ENCODE measurements at regions not wholly inside any gene's neighbourhood (a gene's known extent, or its start where the extent isn't known, plus 50 kb on each side); places are given as distances from the start of the nearest gene placed in this dataset.

DNA sequence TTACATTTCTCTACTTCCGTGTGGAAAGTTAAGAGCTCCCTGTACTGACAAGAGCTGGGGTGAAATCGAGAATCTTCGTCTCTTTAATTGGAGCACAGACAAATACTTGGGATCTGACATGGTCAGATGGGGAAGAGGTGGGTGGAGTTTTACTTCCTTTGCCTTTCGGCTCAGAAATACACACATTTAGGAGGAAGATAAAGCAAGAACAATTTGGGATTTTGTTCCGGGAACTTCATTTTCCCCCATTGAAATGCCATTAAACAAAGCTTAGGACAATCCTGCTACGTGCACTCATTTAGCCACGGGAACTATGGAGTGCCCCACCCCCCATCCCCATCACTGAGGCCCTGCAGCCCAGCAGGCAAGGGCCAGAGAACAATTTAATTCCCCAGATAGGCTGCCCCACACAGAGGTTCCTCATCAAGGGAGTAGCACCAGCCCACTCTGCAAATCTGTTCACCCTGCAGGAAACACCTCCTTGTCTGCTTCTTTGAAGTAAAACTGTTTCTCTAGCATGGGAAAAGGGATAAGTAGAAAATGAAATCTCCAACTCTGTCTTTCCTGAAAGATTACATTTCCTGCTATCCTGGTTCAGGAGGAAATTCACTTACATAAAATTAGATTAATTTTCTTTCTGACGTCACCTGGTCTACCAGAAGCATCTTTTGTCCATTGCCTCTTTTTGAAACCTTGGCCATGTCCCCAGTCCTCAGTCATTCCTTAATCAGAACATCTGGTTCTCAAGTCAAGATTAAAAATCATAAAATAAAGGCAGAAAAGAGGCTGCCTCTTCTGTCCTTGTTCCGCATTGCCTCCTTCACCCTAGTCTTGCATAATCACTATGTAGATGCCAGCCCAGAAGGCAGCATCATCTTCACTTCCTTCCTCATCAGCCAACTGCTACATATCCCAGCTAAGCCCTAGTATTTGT is 206.4 kb downstream of the ENC1 start:
- H4K20me1 ChIP-seq (replicated peaks; ENCODE audit: control insufficient read depth, extremely low read depth, insufficient read depth, low read length) = no peaks in the 10 kb centered on the region
- no peaks in the 10 kb centered on the region for H3K27me3 ChIP-seq (ENCODE audit: control insufficient read depth in 2 of 2, insufficient read depth in 2 of 2, low read length in 2 of 2)
- dilution Hi-C loops (cut with MboI; ENCODE audit: extremely low pct_ligation_motif_present, low sequenced_read_pairs) = no loop called here
- H3K4me1 ChIP-seq (ENCODE audit: control insufficient read depth, extremely low read depth, insufficient read depth, low read length) = peaks cover 28% of the 10 kb centered on the region
- peak; percentile 11 for DNase-seq (ENCODE audit: low read depth, low spot score)
- no peaks in the 10 kb centered on the region for H3K36me3 ChIP-seq (ENCODE audit: control insufficient read depth in 2 of 2, extremely low read depth in 1 of 2, insufficient read depth in 2 of 2, low read length in 2 of 2)
- H2AFZ ChIP-seq (ENCODE audit: low read depth, low read length) = peak overlapping the region; percentile 81
- FAIRE-seq = no peak
- ChIA-PET CTCF (interaction anchor here (0.8 to 1.6 kb wide), 5 partner anchors 15 to 222 kb away, joined by 3 to 8 read pairs (median 3); partner anchors contain the start of gene ENC1), POLR2A (interaction anchor here (0.7 kb wide), 1 partner anchor 92 kb away, joined by 4 read pairs; no protein-coding TSS in a partner anchor)
- peak overlapping the region; percentile 79 for H3K4me2 ChIP-seq (ENCODE audit: insufficient read depth, low read length)
- TF ChIP-seq, protein P1, sequence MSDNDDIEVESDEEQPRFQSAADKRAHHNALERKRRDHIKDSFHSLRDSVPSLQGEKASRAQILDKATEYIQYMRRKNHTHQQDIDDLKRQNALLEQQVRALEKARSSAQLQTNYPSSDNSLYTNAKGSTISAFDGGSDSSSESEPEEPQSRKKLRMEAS (IDR thresholded peaks at IDR 0.05; ENCODE audit: insufficient read depth, insufficient read length) = no peak
- no peak for TF ChIP-seq EZH2 (IDR thresholded peaks at IDR 0.05; ENCODE audit: borderline replicate concordance, low read depth, low read length, severe bottlenecking)
- no peak for TF ChIP-seq GATA2 (IDR thresholded peaks at IDR 0.05; ENCODE audit: insufficient read depth, insufficient read length, low read depth, low read length)
- TF ChIP-seq, protein P2, sequence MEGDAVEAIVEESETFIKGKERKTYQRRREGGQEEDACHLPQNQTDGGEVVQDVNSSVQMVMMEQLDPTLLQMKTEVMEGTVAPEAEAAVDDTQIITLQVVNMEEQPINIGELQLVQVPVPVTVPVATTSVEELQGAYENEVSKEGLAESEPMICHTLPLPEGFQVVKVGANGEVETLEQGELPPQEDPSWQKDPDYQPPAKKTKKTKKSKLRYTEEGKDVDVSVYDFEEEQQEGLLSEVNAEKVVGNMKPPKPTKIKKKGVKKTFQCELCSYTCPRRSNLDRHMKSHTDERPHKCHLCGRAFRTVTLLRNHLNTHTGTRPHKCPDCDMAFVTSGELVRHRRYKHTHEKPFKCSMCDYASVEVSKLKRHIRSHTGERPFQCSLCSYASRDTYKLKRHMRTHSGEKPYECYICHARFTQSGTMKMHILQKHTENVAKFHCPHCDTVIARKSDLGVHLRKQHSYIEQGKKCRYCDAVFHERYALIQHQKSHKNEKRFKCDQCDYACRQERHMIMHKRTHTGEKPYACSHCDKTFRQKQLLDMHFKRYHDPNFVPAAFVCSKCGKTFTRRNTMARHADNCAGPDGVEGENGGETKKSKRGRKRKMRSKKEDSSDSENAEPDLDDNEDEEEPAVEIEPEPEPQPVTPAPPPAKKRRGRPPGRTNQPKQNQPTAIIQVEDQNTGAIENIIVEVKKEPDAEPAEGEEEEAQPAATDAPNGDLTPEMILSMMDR (IDR thresholded peaks at IDR 0.05; ENCODE audit: extremely low read depth in 1 of 2, insufficient read depth in 1 of 2, low read depth in 1 of 2, low read length in 2 of 2) = no peak
- TF ChIP-seq FOS (IDR thresholded peaks at IDR 0.05; ENCODE audit: borderline replicate concordance, insufficient read depth, low read length) = no peak
- no peak for TF ChIP-seq POLR2AphosphoS5 (IDR thresholded peaks at IDR 0.05; ENCODE audit: insufficient read depth, low read depth, low read length)
- TF ChIP-seq JUN (IDR thresholded peaks at IDR 0.05; ENCODE audit: borderline replicate concordance, insufficient read depth, insufficient read length, low read depth) = no peak
- no peak for TF ChIP-seq POLR2A (IDR thresholded peaks at IDR 0.05; ENCODE audit: low read depth, low read length)
- no peak for TF ChIP-seq MYC (IDR thresholded peaks at IDR 0.05; ENCODE audit: low read depth, low read length)
- peak overlapping the region in 1 of 3 experiments; percentile 13 for H3K4me3 ChIP-seq (replicated peaks in 1 of 3; ENCODE audit: insufficient read depth in 1 of 3, low read depth in 1 of 3, low read length in 3 of 3)
- intact Hi-C loops (cut with micrococcal nuclease) = loop anchor here (1.0 to 10.0 kb wide), 5 partner anchors 19 to 399 kb away; partner anchors contain the start of gene ENC1
- H3K9me3 ChIP-seq (replicated peaks; ENCODE audit: control insufficient read depth, insufficient read depth, low read length) = no peaks in the 10 kb centered on the region
- H3K9ac ChIP-seq (replicated peaks; ENCODE audit: extremely low read depth, insufficient read depth, low read length) = peak overlapping the region; percentile 45
- BruUV-seq (replicated peaks) = no TSS peak
- H3K27ac ChIP-seq (ENCODE audit: insufficient read depth, low read depth, low read length) = peak overlapping the region; percentile 86
- H3K9me1 ChIP-seq (replicated peaks; ENCODE audit: control insufficient read depth, extremely low read depth, insufficient read depth, low read length) = no peaks in the 10 kb centered on the region
- H3K79me2 ChIP-seq (ENCODE audit: control insufficient read depth, insufficient read depth, low read length) = no peaks in the 10 kb centered on the region

Measured in endothelial cell of umbilical vein (primary cell).